T-cell (primary cell): ENCODE measurements at regions not wholly inside any gene's neighbourhood (a gene's known extent, or its start where the extent isn't known, plus 50 kb on each side); places are given as distances from the start of the nearest gene placed in this dataset.

ENCODE experiments used
- ATAC-seq, 4 experiments: fragments of 200-7000 bp in 3 of 4; fragments of 150-1000 bp in 1 of 4; cut with Tn5 transposase; replicated peaks in 1 of 4; 1 replicate in 3 of 4; 2 replicates in 1 of 4; pipeline ENCODE4 v1.10.0; 2021; ENCODE audit warnings: moderate library complexity in 3 of 4, mild to moderate bottlenecking in 2 of 4, moderate number of reproducible peaks in 1 of 4
- CTCF ChIA-PET, 2 donors: fragments of 300-600 bp; sonication (Branson Sonifier 250); formaldehyde crosslinking; loops; one replicate each; lab custom pipeline; 2022; ENCODE audit warnings: antibody characterized with exemption in 2 of 2; lab: Charles Lee
- POLR2A ChIA-PET, 2 donors: fragments of 300-600 bp; sonication (Branson Sonifier 250); formaldehyde crosslinking; loops; one replicate each; lab custom pipeline; 2022; ENCODE audit warnings: antibody characterized with exemption in 2 of 2; lab: Charles Lee
- DNase-seq, 35 experiments: peaks; one replicate each; pipeline versions ENCODE4 v3.0.0 to v3.0.0-alpha.2; 2013 to 2023
- H3K27ac ChIP-seq: one replicate; pipeline ENCODE4 v1.5.1; 2013; ENCODE audit warnings: low read length
- H3K27me3 ChIP-seq, 2 experiments: replicated peaks in 1 of 2; 1 replicate in 1 of 2; 2 replicates in 1 of 2; pipeline versions ENCODE4 v1.6.1 to v1.7.0; 2013; ENCODE audit warnings: low read length in 1 of 2, mixed read lengths in 1 of 2; ENCODE audit not compliant: control insufficient read depth in 2 of 2, insufficient read depth in 2 of 2; ENCODE audit errors: extremely low read depth in 1 of 2
- H3K36me3 ChIP-seq, 2 donors: 1 replicate in 1 of 2; 2 replicates in 1 of 2; pipeline versions ENCODE4 v1.6.1 to v1.7.0; 2013; ENCODE audit warnings: low read length in 1 of 2; ENCODE audit not compliant: control insufficient read depth in 2 of 2, insufficient read depth in 1 of 2; ENCODE audit errors: extremely low read depth in 1 of 2
- H3K4me1 ChIP-seq, 2 experiments: 1 replicate in 1 of 2; 2 replicates in 1 of 2; pipeline versions ENCODE4 v1.6.1 to v1.7.0; 2013; ENCODE audit warnings: low read length in 2 of 2, mixed read lengths in 1 of 2; ENCODE audit not compliant: insufficient read depth in 2 of 2, control insufficient read depth in 1 of 2; ENCODE audit errors: extremely low read depth in 1 of 2
- H3K4me3 ChIP-seq, 2 donors: 1 replicate in 1 of 2; 2 replicates in 1 of 2; pipeline versions ENCODE4 v1.5.1 to v1.7.0; 2013; ENCODE audit warnings: mild to moderate bottlenecking in 2 of 2, low read length in 1 of 2, moderate library complexity in 1 of 2; ENCODE audit not compliant: control insufficient read depth in 1 of 2; ENCODE audit errors: extremely low read depth in 1 of 2
- H3K9me3 ChIP-seq: 2 replicates; pipeline ENCODE4 v1.7.0; 2013
- H3K27ac Mint-ChIP-seq, 2 donors: one replicate each; pipeline ENCODE4 v1.8.0; 2020 to 2021; ENCODE audit warnings: mild to moderate bottlenecking in 2 of 2, mixed read lengths in 2 of 2
- H3K27me3 Mint-ChIP-seq, 2 donors: one replicate each; pipeline ENCODE4 v1.8.0; 2021 to 2022; ENCODE audit warnings: mixed read lengths in 2 of 2
- H3K36me3 Mint-ChIP-seq: one replicate; pipeline ENCODE4 v1.8.0; 2021; ENCODE audit warnings: mixed read lengths
- H3K4me1 Mint-ChIP-seq, 3 donors: one replicate each; pipeline ENCODE4 v1.8.0; 2020 to 2022; ENCODE audit warnings: mixed read lengths in 3 of 3, mild to moderate bottlenecking in 1 of 3
- H3K4me3 Mint-ChIP-seq, 3 donors: one replicate each; pipeline ENCODE4 v1.8.0; 2020 to 2022; ENCODE audit warnings: mild to moderate bottlenecking in 3 of 3, mixed read lengths in 3 of 3, moderate library complexity in 3 of 3
- H3K9me3 Mint-ChIP-seq, 3 donors: one replicate each; pipeline ENCODE4 v1.8.0; 2020 to 2022; ENCODE audit warnings: mixed read lengths in 3 of 3
- WGBS: methylation state at CpG from one replicate; pipeline ENCODE4 v1.1.5; 2013; ENCODE audit warnings: missing lambda C conversion rate; ENCODE audit not compliant: insufficient coverage; 5-methylcytosine and 5-hydroxymethylcytosine counted together

DNA sequence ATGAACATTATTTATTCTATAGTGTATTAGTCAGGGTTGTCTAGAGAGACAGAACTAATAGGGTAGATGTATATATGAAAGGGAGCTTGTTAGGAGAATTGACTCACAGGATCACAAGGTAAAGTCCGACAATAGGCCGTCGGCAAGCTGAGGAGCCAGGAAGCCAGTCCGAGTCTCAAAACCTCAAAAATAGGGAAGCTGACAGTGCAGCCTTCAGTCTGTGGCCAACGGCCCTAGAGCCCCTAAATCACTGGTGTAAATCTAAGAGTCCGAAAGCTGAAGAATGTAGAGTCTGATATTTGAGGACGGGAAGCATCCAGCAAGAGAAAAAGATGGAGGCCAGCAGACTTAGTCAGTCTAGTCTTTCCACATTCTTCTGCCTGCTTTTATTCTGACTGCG, 912.2 kb downstream of the FLRT2 start:
- no peak overlapping the region for H3K27ac Mint-ChIP-seq
- no peak overlapping the region for H3K27ac ChIP-seq
- no peaks in the 10 kb centered on the region for H3K36me3 ChIP-seq
- no peaks in the 10 kb centered on the region for H3K27me3 Mint-ChIP-seq
- POLR2A ChIA-PET = no interaction called here
- no peak for ATAC-seq
- no peak overlapping the region for H3K4me3 ChIP-seq
- no peaks in the 10 kb centered on the region for H3K4me1 ChIP-seq
- CTCF ChIA-PET = no interaction called here
- 49% methylated on average over 8 of the region's 8 CpGs for WGBS
- H3K9me3 ChIP-seq = no peaks in the 10 kb centered on the region
- H3K4me1 Mint-ChIP-seq = no peaks in the 10 kb centered on the region
- no peaks in the 10 kb centered on the region for H3K27me3 ChIP-seq
- no peaks in the 10 kb centered on the region for H3K36me3 Mint-ChIP-seq
- H3K9me3 Mint-ChIP-seq = no peaks in the 10 kb centered on the region
- no peak overlapping the region for H3K4me3 Mint-ChIP-seq
- DNase-seq = no peak

DNA sequence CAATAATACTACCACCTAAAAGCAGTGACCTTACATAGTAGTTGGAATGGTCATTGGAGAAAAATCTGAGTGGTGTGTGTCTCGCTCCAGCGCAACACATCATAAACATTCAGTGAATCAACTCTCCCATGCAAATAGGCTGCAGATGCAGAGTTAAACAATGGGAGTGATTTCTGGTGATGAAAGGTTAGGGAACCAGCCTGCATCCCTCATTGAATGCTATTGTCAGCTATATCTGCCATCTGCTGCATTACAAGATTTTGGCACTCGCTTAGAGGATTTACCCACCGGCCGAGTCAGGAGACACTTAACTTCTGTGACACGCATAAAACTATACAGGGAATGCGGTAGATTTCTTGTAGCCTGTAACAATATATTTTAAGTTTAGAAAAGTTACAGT, 900.9 kb downstream of the FLRT2 start:
- DNase-seq = no peak
- ChIA-PET POLR2A (no interaction called here), CTCF (no interaction called here)
- Mint-ChIP-seq H3K9me3 (peaks cover 0 to 8% (median 7%) of the 10 kb centered on the region in 3 donors), H3K4me3 (no peak overlapping the region), H3K27ac (no peak overlapping the region), H3K4me1 (no peaks in the 10 kb centered on the region), H3K36me3 (no peaks in the 10 kb centered on the region), H3K27me3 (no peaks in the 10 kb centered on the region)
- Histone ChIP-seq H3K4me1 (no peaks in the 10 kb centered on the region), H3K27ac (no peak overlapping the region), H3K9me3 (no peaks in the 10 kb centered on the region), H3K36me3 (no peaks in the 10 kb centered on the region), H3K4me3 (no peak overlapping the region), H3K27me3 (no peaks in the 10 kb centered on the region)
- WGBS = 100% methylated on average over 1 of the region's 7 CpGs
- no peak for ATAC-seq

DNA sequence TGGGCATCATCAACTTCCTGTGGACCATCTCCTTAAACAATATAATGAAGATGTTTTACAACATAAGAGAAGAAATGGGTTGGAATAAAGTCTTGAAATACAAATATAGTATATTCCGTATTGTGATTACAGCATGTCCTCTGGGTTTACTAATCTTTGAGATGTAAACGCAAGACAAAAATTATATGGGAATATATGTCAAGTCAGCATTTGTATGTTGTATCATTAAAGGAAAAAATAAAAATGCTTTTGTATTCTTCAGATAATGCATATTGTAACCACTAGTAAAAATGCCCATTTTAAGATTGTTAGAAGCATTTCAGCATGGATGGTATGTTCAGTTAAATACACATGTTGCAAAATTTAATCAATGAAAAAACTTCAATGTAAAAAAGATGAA, 893.3 kb downstream of the FLRT2 start:
- H3K9me3 Mint-ChIP-seq = peaks cover 0 to 6% (median 2%) of the 10 kb centered on the region in 3 donors
- POLR2A ChIA-PET = no interaction called here
- no peaks in the 10 kb centered on the region for H3K4me1 ChIP-seq
- H3K4me1 Mint-ChIP-seq = no peaks in the 10 kb centered on the region
- H3K27me3 ChIP-seq = no peaks in the 10 kb centered on the region
- ATAC-seq (no peak), DNase-seq (no peak)
- no peak overlapping the region for H3K4me3 ChIP-seq
- H3K27me3 Mint-ChIP-seq = no peaks in the 10 kb centered on the region
- H3K36me3 Mint-ChIP-seq = no peaks in the 10 kb centered on the region
- H3K9me3 ChIP-seq = no peaks in the 10 kb centered on the region
- no peak overlapping the region for H3K4me3 Mint-ChIP-seq
- CTCF ChIA-PET = no interaction called here
- no peak overlapping the region for H3K27ac Mint-ChIP-seq
- no CpG with 5 or more reads among the region's 2 CpGs for WGBS
- H3K27ac ChIP-seq = no peak overlapping the region
- no peaks in the 10 kb centered on the region for H3K36me3 ChIP-seq

DNA sequence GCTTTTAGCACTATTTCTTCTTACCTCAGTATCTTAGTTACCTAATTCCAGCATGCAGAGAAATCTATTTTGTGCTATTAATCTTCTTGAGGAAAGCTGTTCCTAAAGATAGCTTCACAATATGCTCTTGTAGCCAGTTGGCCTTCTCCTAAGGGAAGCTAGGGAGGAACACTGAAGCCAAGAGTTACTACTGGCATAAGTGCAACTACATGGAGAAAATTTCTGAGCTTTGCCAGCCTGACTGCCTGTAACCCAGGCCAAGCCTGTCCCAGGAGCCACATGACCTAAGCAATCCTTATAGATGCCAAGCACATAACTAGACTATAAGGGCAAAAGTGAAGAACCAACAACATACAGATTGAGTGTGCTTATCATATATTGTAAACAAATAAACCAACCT, 890.2 kb downstream of the FLRT2 start:
- H3K27ac ChIP-seq = no peak overlapping the region
- ATAC-seq = no peak
- H3K9me3 Mint-ChIP-seq = peaks cover 0 to 6% (median 5%) of the 10 kb centered on the region in 3 donors
- H3K27me3 Mint-ChIP-seq = no peaks in the 10 kb centered on the region
- no peaks in the 10 kb centered on the region for H3K4me1 ChIP-seq
- ChIA-PET CTCF (no interaction called here), POLR2A (no interaction called here)
- no peak for DNase-seq
- no peak overlapping the region for H3K27ac Mint-ChIP-seq
- no peaks in the 10 kb centered on the region for H3K36me3 Mint-ChIP-seq
- H3K4me3 ChIP-seq = no peak overlapping the region
- no peak overlapping the region for H3K4me3 Mint-ChIP-seq
- no peaks in the 10 kb centered on the region for H3K36me3 ChIP-seq
- H3K27me3 ChIP-seq = no peaks in the 10 kb centered on the region
- no peaks in the 10 kb centered on the region for H3K4me1 Mint-ChIP-seq
- H3K9me3 ChIP-seq = no peaks in the 10 kb centered on the region

DNA sequence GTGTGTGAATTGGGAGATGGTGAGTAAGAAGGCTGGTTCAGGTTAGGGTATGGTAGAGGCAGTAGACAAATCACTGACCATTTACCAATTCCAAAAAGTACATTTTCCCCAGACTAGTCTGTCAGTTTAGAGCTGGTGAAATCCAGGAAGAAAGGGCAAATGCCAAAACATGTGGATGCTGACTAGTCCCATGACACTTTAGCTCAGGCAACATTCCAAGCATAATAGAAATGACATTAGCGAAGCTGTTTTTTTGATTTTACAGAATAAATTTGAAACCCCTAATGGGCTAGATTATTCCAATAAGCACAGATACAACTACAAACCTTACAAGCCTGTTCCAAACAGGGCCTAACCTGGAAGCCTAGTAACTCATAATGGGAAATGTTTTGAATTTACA, 884.2 kb downstream of the FLRT2 start:
- no peaks in the 10 kb centered on the region for H3K4me1 ChIP-seq
- DNase-seq (no peak), ATAC-seq (no peak)
- ChIA-PET CTCF (interaction anchor here in 1 of 2 donors (0.6 kb wide), 1 partner anchor 1808 kb away, joined by 4 read pairs; no protein-coding TSS in a partner anchor), POLR2A (no interaction called here)
- no peaks in the 10 kb centered on the region for H3K36me3 Mint-ChIP-seq
- H3K4me3 ChIP-seq = no peak overlapping the region
- H3K4me1 Mint-ChIP-seq = no peaks in the 10 kb centered on the region
- H3K9me3 ChIP-seq = no peaks in the 10 kb centered on the region
- H3K27me3 Mint-ChIP-seq = no peaks in the 10 kb centered on the region
- H3K27ac ChIP-seq = no peak overlapping the region
- no peak overlapping the region for H3K27ac Mint-ChIP-seq
- H3K36me3 ChIP-seq = no peaks in the 10 kb centered on the region
- H3K4me3 Mint-ChIP-seq = no peak overlapping the region
- 80% methylated on average over 1 of the region's 1 CpG for WGBS
- peaks cover 0 to 17% (median 7%) of the 10 kb centered on the region in 3 donors for H3K9me3 Mint-ChIP-seq
- no peaks in the 10 kb centered on the region for H3K27me3 ChIP-seq

DNA sequence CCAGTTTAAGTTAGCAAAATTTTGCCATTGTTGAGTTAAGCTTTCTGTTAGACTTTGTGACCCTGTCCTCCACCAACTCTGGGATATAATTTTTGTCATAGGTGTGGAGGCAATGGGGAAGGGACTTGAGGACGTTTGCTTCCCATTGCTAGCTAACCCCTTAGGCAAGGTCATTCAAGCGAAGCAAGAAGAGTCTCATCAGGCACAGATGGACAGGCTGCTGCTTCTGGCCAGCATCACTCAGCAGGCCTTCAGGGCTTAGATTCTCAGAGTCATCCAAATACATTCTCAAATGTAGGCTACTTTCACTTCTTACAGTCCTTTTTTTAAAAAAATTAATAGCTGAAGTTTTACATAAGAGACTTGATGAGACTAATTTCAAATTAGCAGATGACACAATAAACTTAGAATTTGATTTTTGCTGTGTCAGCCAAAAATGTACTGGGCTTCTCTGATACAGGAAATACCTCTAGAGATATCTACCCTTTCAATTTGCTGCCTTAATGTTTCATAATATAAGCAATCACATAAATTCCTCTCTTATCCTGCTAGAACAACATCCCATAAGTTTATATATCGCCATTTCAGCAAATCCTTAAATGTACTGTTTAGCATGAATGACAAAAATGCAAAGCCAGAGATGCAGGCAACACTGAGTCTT, 875.2 kb downstream of the FLRT2 start:
- Histone ChIP-seq H3K27me3 (no peaks in the 10 kb centered on the region), H3K4me3 (no peak overlapping the region), H3K27ac (no peak overlapping the region), H3K9me3 (no peaks in the 10 kb centered on the region), H3K36me3 (no peaks in the 10 kb centered on the region), H3K4me1 (no peaks in the 10 kb centered on the region)
- POLR2A ChIA-PET = no interaction called here
- H3K4me3 Mint-ChIP-seq = no peak overlapping the region
- H3K27me3 Mint-ChIP-seq = no peaks in the 10 kb centered on the region
- ATAC-seq (no peak), DNase-seq (no peak)
- peaks cover 0 to 3% (median 2%) of the 10 kb centered on the region in 3 donors for H3K9me3 Mint-ChIP-seq
- no peaks in the 10 kb centered on the region for H3K36me3 Mint-ChIP-seq
- H3K4me1 Mint-ChIP-seq = no peaks in the 10 kb centered on the region
- WGBS = 73% methylated on average over 2 of the region's 3 CpGs
- H3K27ac Mint-ChIP-seq = no peak overlapping the region
- CTCF ChIA-PET = no interaction called here

DNA sequence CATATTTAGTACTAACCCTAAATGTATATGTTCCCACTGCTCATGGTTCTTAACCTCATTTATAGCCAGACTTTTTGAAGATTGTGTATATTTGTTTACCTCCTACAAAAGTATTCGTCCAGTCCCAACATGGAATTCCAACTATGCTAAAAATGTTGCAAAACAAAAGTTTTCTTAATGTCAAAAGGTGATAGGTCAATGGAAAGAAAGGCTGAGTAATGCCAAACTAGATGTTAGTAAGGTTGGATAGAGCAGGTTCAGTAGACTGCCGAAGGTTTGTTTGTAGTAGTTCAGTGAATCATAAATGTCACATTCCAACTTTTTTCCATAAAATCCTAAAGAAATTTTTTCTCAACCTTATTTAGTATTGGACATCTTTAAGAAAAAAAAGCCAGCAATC, 874.5 kb downstream of the FLRT2 start:
- ChIA-PET POLR2A (no interaction called here), CTCF (no interaction called here)
- H3K27me3 Mint-ChIP-seq = no peaks in the 10 kb centered on the region
- ATAC-seq = no peak
- Histone ChIP-seq H3K27ac (no peak overlapping the region), H3K36me3 (no peaks in the 10 kb centered on the region), H3K4me1 (no peaks in the 10 kb centered on the region), H3K9me3 (no peaks in the 10 kb centered on the region), H3K27me3 (no peaks in the 10 kb centered on the region), H3K4me3 (no peak overlapping the region)
- H3K4me1 Mint-ChIP-seq = no peaks in the 10 kb centered on the region
- no CpG with 5 or more reads among the region's 2 CpGs for WGBS
- no peak overlapping the region for H3K27ac Mint-ChIP-seq
- no peak for DNase-seq
- no peak overlapping the region for H3K4me3 Mint-ChIP-seq
- H3K9me3 Mint-ChIP-seq = peaks cover 5 to 7% (median 6%) of the 10 kb centered on the region in 3 donors
- no peaks in the 10 kb centered on the region for H3K36me3 Mint-ChIP-seq
